Panc1 (cell line): ENCODE measurements at regions not wholly inside any gene's neighbourhood (a gene's known extent, or its start where the extent isn't known, plus 50 kb on each side); places are given as distances from the start of the nearest gene placed in this dataset.

Experiments
- ATAC-seq: fragments of 200-7000 bp; cut with Tn5 transposase; 2 replicates; pipeline ENCODE4 v1.9.1; 2020; ENCODE audit warnings: mild to moderate bottlenecking, moderate library complexity
- BruUV-seq: library from RNA; stranded (reverse); fragments of 400-500 nt; replicated peaks from 2 replicates; lab custom pipeline; 2021; lab: Mats Ljungman, UMichigan
- CTCF ChIA-PET: fragments of 300-600 bp; sonication (Branson Sonifier 250); formaldehyde crosslinking; loops from one replicate; lab custom pipeline; 2022; ENCODE audit warnings: antibody characterized with exemption; lab: Charles Lee
- POLR2A ChIA-PET: fragments of 300-600 bp; sonication (Branson Sonifier 250); formaldehyde crosslinking; loops from one replicate; lab custom pipeline; 2022; ENCODE audit warnings: antibody characterized with exemption; lab: Charles Lee
- DNase-seq: peaks from one replicate; pipeline ENCODE4 v3.0.0-alpha.2; 2010; ENCODE audit warnings: low read depth, low spot score
- H3K27ac ChIP-seq: 2 replicates; pipeline ENCODE4 v1.5.1; 2011; ENCODE audit warnings: mild to moderate bottlenecking, low read length, inconsistent platforms
- H3K27me3 ChIP-seq: fragments of 200-500 bp; sonication (Bioruptor generic); 2 replicates; pipeline ENCODE4 v1.6.0; 2014; ENCODE audit warnings: low read length, inconsistent platforms; ENCODE audit not compliant: control insufficient read depth, insufficient read depth
- H3K36me3 ChIP-seq: fragments of 200-500 bp; sonication (Bioruptor generic); 2 replicates; pipeline ENCODE4 v1.5.1; 2014; ENCODE audit warnings: inconsistent platforms, mild to moderate bottlenecking, low read length, moderate library complexity; ENCODE audit not compliant: control insufficient read depth, insufficient read depth
- H3K4me1 ChIP-seq: 2 replicates; pipeline ENCODE4 v1.5.1; 2011; ENCODE audit warnings: inconsistent platforms, mild to moderate bottlenecking, low read length, moderate library complexity; ENCODE audit not compliant: control insufficient read depth, insufficient read depth
- H3K4me3 ChIP-seq, 2 experiments: 2 replicates each; pipeline ENCODE4 v1.5.1; 2011 to 2012; ENCODE audit warnings: low read depth in 2 of 2, low read length in 2 of 2, mild to moderate bottlenecking in 2 of 2, inconsistent platforms in 1 of 2, moderate library complexity in 1 of 2
- H3K9me3 ChIP-seq: fragments of 200-500 bp; sonication (Bioruptor generic); 2 replicates; pipeline ENCODE4 v1.5.1; 2014; ENCODE audit warnings: low read depth, mild to moderate bottlenecking, inconsistent platforms, low read length, moderate library complexity; ENCODE audit not compliant: control insufficient read depth, insufficient read depth
- POLR2AphosphoS5 ChIP-seq: IDR thresholded peaks from 2 replicates; pipeline ENCODE4 v1.6.1; 2012; ENCODE audit warnings: mild to moderate bottlenecking, low read depth, low read length, moderate library complexity
- REST ChIP-seq, 2 experiments: IDR thresholded peaks; 2 replicates each; pipeline ENCODE4 v1.6.1; 2011 to 2012; ENCODE audit warnings: low read depth in 2 of 2, control low read depth in 1 of 2, low read length in 1 of 2, mild to moderate bottlenecking in 1 of 2, moderate library complexity in 1 of 2; ENCODE audit not compliant: insufficient read depth in 1 of 2
- SIN3A ChIP-seq: IDR thresholded peaks from 2 replicates; pipeline ENCODE4 v1.6.1; 2012; ENCODE audit warnings: low read depth, mild to moderate bottlenecking, low read length, moderate library complexity, borderline replicate concordance; ENCODE audit not compliant: insufficient read depth
- TCF7L2 ChIP-seq: IDR thresholded peaks from 2 replicates; pipeline ENCODE4 v1.6.1; 2011; ENCODE audit warnings: mild to moderate bottlenecking, low read depth, low read length, inconsistent platforms
- in situ Hi-C: cut with HindIII; loops from 2 replicates; pipeline ENCODE4 v1.10.0; 2016; ENCODE audit warnings: low sequenced_read_pairs, low pct_unique_long_range_greater_than_20kb
- intact Hi-C: fragments of 100-400 bp; cut with micrococcal nuclease; formaldehyde crosslinking; loops from one replicate; pipeline ENCODE4 v1.10.0; 2022; ENCODE audit not compliant: unreplicated experiment
- TF ChIP-seq, protein P1 (sequence below): fragments of 450-650 bp; IDR thresholded peaks from 2 replicates; pipeline ENCODE4 v1.5.1; 2017; ENCODE audit warnings: mild to moderate bottlenecking

DNA sequence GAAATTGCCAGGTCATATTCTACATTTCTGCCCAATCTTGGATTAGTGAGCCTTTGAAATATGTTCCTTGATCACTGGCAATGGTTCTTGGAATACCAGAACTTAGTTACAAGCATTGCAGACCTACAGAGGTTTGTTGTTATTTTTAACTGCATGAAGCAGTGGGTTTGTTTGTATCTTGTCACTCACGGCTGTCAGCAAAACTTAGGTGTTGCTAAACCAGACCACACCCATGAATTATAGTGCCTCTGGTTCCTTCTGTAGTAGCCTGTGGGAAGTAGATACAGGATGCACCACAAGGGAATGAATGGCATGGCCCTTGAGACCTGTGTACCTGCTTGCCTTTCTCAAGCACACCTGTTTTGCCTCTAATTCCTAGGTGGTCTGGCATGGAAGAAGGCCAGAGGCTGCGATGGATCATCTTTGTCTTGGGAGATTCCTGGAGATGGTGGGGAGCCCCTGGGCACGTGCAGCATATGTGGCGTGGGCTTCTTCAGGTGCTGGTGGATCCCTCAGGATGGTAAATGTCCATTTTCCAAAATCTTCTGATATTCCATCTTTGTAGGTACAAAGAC is 138.8 kb downstream of the SNRPN start:
- Histone ChIP-seq H3K4me3 (no peak overlapping the region), H3K27me3 (no peaks in the 10 kb centered on the region), H3K9me3 (peaks cover 6% of the 10 kb centered on the region; the same call in 1 of the 2 replicates), H3K4me1 (no peaks in the 10 kb centered on the region), H3K27ac (no peak overlapping the region), H3K36me3 (peaks cover 2% of the 10 kb centered on the region; the same call in 1 of the 2 replicates)
- intact Hi-C loops (no loop called here), in situ Hi-C loops (no loop called here)
- CTCF ChIA-PET = no interaction called here
- BruUV-seq = no TSS peak
- TF ChIP-seq SIN3A = no peak
- no peak for TF ChIP-seq REST (IDR thresholded peaks at IDR 0.05; ENCODE audit: insufficient read depth in 1 of 2, low read depth in 2 of 2, low read length in 1 of 2)
- TF ChIP-seq POLR2AphosphoS5 = no peak
- TF ChIP-seq, protein P1, sequence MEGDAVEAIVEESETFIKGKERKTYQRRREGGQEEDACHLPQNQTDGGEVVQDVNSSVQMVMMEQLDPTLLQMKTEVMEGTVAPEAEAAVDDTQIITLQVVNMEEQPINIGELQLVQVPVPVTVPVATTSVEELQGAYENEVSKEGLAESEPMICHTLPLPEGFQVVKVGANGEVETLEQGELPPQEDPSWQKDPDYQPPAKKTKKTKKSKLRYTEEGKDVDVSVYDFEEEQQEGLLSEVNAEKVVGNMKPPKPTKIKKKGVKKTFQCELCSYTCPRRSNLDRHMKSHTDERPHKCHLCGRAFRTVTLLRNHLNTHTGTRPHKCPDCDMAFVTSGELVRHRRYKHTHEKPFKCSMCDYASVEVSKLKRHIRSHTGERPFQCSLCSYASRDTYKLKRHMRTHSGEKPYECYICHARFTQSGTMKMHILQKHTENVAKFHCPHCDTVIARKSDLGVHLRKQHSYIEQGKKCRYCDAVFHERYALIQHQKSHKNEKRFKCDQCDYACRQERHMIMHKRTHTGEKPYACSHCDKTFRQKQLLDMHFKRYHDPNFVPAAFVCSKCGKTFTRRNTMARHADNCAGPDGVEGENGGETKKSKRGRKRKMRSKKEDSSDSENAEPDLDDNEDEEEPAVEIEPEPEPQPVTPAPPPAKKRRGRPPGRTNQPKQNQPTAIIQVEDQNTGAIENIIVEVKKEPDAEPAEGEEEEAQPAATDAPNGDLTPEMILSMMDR = no peak
- TF ChIP-seq TCF7L2 = no peak
- POLR2A ChIA-PET = no interaction called here
- DNase-seq (no peak), ATAC-seq (no peak)

GRCh38 chr15:25094066-25094465 is 139.3 kb downstream of the SNRPN start:
- no TSS peak for BruUV-seq
- no peak overlapping the region for H3K4me3 ChIP-seq
- H3K36me3 ChIP-seq = peaks cover 2% of the 10 kb centered on the region; the same call in 1 of the 2 replicates
- H3K27ac ChIP-seq = no peak overlapping the region
- no peaks in the 10 kb centered on the region for H3K4me1 ChIP-seq
- CTCF ChIA-PET = no interaction called here
- ATAC-seq (no peak), DNase-seq (no peak)
- in situ Hi-C loops = no loop called here
- H3K27me3 ChIP-seq = no peaks in the 10 kb centered on the region
- TF ChIP-seq SIN3A (no peak), POLR2AphosphoS5 (no peak), TCF7L2 (no peak), REST (IDR thresholded peaks at IDR 0.05; ENCODE audit: insufficient read depth in 1 of 2, low read depth in 2 of 2, low read length in 1 of 2) (no peak)
- TF ChIP-seq, protein P1 = no peak
- intact Hi-C loops = no loop called here
- peaks cover 10% of the 10 kb centered on the region; the same call in 1 of the 2 replicates for H3K9me3 ChIP-seq
- POLR2A ChIA-PET = no interaction called here
